Retinal pigment epithelial cell (primary cell): ENCODE measurements at regions not wholly inside any gene's neighbourhood (a gene's known extent, or its start where the extent isn't known, plus 50 kb on each side); places are given as distances from the start of the nearest gene placed in this dataset.

Experiments used
- DNase-seq: peaks from one replicate; pipeline ENCODE4 v3.0.0-alpha.2; 2010; ENCODE audit warnings: low read depth
- H3K4me3 ChIP-seq: 2 replicates; pipeline ENCODE4 v1.5.1; 2011; ENCODE audit warnings: mild to moderate bottlenecking, low read length, control low read depth, moderate library complexity
- CTCF ChIP-seq: conservative IDR thresholded peaks from 2 replicates; pipeline ENCODE4 v1.5.1; 2011; ENCODE audit warnings: low read depth, low read length, control low read depth, inconsistent platforms

- no peak for TF ChIP-seq CTCF
- no peak for DNase-seq
- H3K4me3 ChIP-seq, result no peak overlapping the region
These were observed 257.4 kb downstream of the MAFB start for GRCh38 chr20:40431611-40432010.

GRCh38 chr20:40431112-40431511 lies 257.9 kb downstream of the MAFB start:
- DNase-seq, result no peak
- TF ChIP-seq CTCF, result no peak
- H3K4me3 ChIP-seq, result no peak overlapping the region

DNA sequence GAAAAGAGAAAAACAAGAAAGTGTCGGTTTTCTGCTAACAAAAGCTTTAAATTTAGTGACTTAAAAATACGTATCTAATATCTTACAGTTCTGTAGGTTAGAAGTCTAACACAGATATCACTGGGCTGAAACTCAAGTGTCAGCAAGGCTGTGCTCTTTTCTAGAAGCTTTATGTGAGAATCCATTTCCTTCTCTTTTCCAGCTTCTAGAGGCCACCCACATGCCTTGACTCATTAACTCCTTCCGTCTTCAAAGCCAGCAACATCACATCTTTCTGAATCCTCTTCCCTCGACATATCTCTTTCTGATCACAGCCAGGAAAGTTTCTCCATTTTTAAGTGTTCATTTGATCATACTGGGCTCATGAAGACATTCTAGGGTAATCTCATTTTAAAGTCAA lies 262.0 kb downstream of the MAFB start:
- no peak for TF ChIP-seq CTCF
- H3K4me3 ChIP-seq, result no peak overlapping the region
- DNase-seq, result no peak

- no peak for DNase-seq
- no peak overlapping the region for H3K4me3 ChIP-seq
- TF ChIP-seq CTCF, result no peak
These were observed 264.3 kb downstream of the MAFB start for GRCh38 chr20:40424695-40425094.

- no peak for DNase-seq
- no peak overlapping the region for H3K4me3 ChIP-seq
- TF ChIP-seq CTCF, result no peak
These were observed 266.4 kb downstream of the MAFB start for GRCh38 chr20:40422656-40423055.

DNA sequence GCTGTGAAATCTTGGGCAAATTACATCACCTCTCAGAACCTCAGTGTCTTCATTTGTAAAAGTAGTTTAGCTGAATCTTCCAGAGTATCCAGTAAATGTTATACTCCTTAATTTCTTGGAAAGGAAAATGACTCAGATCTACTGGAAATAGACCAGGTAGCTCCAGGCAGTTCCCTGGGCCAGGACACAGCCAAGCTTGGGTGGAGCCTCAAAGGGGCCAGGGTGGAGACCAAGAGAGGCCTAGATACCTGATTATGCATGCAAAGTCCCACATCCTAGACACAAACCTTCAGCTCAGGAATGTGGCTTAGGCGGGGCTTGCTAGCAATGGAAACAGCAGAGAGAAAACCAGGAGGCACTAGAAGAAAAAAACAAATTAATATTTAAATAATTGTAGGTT lies 272.8 kb downstream of the MAFB start:
- no peak for TF ChIP-seq CTCF
- no peak for DNase-seq

GRCh38 chr20:40414843-40415615 lies 274.0 kb downstream of the MAFB start:
- no peak for TF ChIP-seq CTCF
- no peak overlapping the region for H3K4me3 ChIP-seq
- no peak for DNase-seq

More for the DNA sequence above, 272.8 kb downstream of the MAFB start:
- H3K4me3 ChIP-seq, result no peak overlapping the region
